ENCODE measurements at regions not wholly inside any gene's neighbourhood (a gene's known extent, or its start where the extent isn't known, plus 50 kb on each side); places are given as distances from the start of the nearest gene placed in this dataset.

- Histone ChIP-seq H3K9me3 (ENCODE audit: control insufficient read depth in 1 of 2, low read length in 2 of 2) (no peaks in the 10 kb centered on the region), H3K27me3 (ENCODE audit: control insufficient read depth in 1 of 2, insufficient read depth in 2 of 2, low read length in 2 of 2) (no peaks in the 10 kb centered on the region), H3K27ac (ENCODE audit: low read depth, low read length) (no peak overlapping the region), H3K4me1 (ENCODE audit: control insufficient read depth in 1 of 2, insufficient read depth in 2 of 2, low read length in 2 of 2) (no peaks in the 10 kb centered on the region), H3K4me3 (ENCODE audit: low read depth in 1 of 2, low read length in 2 of 2) (no peak overlapping the region), H3K36me3 (ENCODE audit: control insufficient read depth in 1 of 2, insufficient read depth in 2 of 2, low read length in 2 of 2) (no peaks in the 10 kb centered on the region), H3K9ac (ENCODE audit: low read depth in 1 of 2, low read length in 2 of 2) (no peak overlapping the region)
Observed at GRCh38 chrX:7244405-7244804, 96.5 kb upstream of the PUDP start.

- H3K27me3 ChIP-seq (ENCODE audit: control insufficient read depth in 1 of 2, insufficient read depth in 2 of 2, low read length in 2 of 2), result no peaks in the 10 kb centered on the region
- no peak overlapping the region for H3K9ac ChIP-seq (ENCODE audit: low read depth in 1 of 2, low read length in 2 of 2)
- no peaks in the 10 kb centered on the region for H3K4me1 ChIP-seq (ENCODE audit: control insufficient read depth in 1 of 2, insufficient read depth in 2 of 2, low read length in 2 of 2)
- no peak overlapping the region for H3K4me3 ChIP-seq (ENCODE audit: low read depth in 1 of 2, low read length in 2 of 2)
- no peaks in the 10 kb centered on the region for H3K36me3 ChIP-seq (ENCODE audit: control insufficient read depth in 1 of 2, insufficient read depth in 2 of 2, low read length in 2 of 2)
- H3K27ac ChIP-seq (ENCODE audit: low read depth, low read length), result no peak overlapping the region
- H3K9me3 ChIP-seq (ENCODE audit: control insufficient read depth in 1 of 2, low read length in 2 of 2), result no peaks in the 10 kb centered on the region
Observed at GRCh38 chrX:7242613-7243012, 94.7 kb upstream of the PUDP start.

GRCh38 chrX:7240929-7241328 lies 93.0 kb upstream of the PUDP start:
- Histone ChIP-seq H3K36me3 (ENCODE audit: control insufficient read depth in 1 of 2, insufficient read depth in 2 of 2, low read length in 2 of 2) (no peaks in the 10 kb centered on the region), H3K4me3 (ENCODE audit: low read depth in 1 of 2, low read length in 2 of 2) (no peak overlapping the region), H3K27ac (ENCODE audit: low read depth, low read length) (no peak overlapping the region), H3K9ac (ENCODE audit: low read depth in 1 of 2, low read length in 2 of 2) (no peak overlapping the region), H3K27me3 (ENCODE audit: control insufficient read depth in 1 of 2, insufficient read depth in 2 of 2, low read length in 2 of 2) (no peaks in the 10 kb centered on the region), H3K4me1 (ENCODE audit: control insufficient read depth in 1 of 2, insufficient read depth in 2 of 2, low read length in 2 of 2) (no peaks in the 10 kb centered on the region), H3K9me3 (ENCODE audit: control insufficient read depth in 1 of 2, low read length in 2 of 2) (no peaks in the 10 kb centered on the region)

GRCh38 chrX:7235071-7235470 lies 87.1 kb upstream of the PUDP start:
- Histone ChIP-seq H3K9me3 (ENCODE audit: control insufficient read depth in 1 of 2, low read length in 2 of 2) (no peaks in the 10 kb centered on the region), H3K4me3 (ENCODE audit: low read depth in 1 of 2, low read length in 2 of 2) (no peak overlapping the region), H3K27ac (ENCODE audit: low read depth, low read length) (no peak overlapping the region), H3K9ac (ENCODE audit: low read depth in 1 of 2, low read length in 2 of 2) (no peak overlapping the region), H3K27me3 (ENCODE audit: control insufficient read depth in 1 of 2, insufficient read depth in 2 of 2, low read length in 2 of 2) (no peaks in the 10 kb centered on the region), H3K36me3 (ENCODE audit: control insufficient read depth in 1 of 2, insufficient read depth in 2 of 2, low read length in 2 of 2) (no peaks in the 10 kb centered on the region), H3K4me1 (ENCODE audit: control insufficient read depth in 1 of 2, insufficient read depth in 2 of 2, low read length in 2 of 2) (no peaks in the 10 kb centered on the region)

GRCh38 chrX:7233580-7234406 lies 85.8 kb upstream of the PUDP start:
- H3K4me1 ChIP-seq (ENCODE audit: control insufficient read depth in 1 of 2, insufficient read depth in 2 of 2, low read length in 2 of 2), result no peaks in the 10 kb centered on the region
- H3K27ac ChIP-seq (ENCODE audit: low read depth, low read length), result no peak overlapping the region
- H3K9ac ChIP-seq (ENCODE audit: low read depth in 1 of 2, low read length in 2 of 2), result no peak overlapping the region
- no peaks in the 10 kb centered on the region for H3K36me3 ChIP-seq (ENCODE audit: control insufficient read depth in 1 of 2, insufficient read depth in 2 of 2, low read length in 2 of 2)
- no peaks in the 10 kb centered on the region for H3K27me3 ChIP-seq (ENCODE audit: control insufficient read depth in 1 of 2, insufficient read depth in 2 of 2, low read length in 2 of 2)
- no peak overlapping the region for H3K4me3 ChIP-seq (ENCODE audit: low read depth in 1 of 2, low read length in 2 of 2)
- no peaks in the 10 kb centered on the region for H3K9me3 ChIP-seq (ENCODE audit: control insufficient read depth in 1 of 2, low read length in 2 of 2)

- no peaks in the 10 kb centered on the region for H3K36me3 ChIP-seq (ENCODE audit: control insufficient read depth in 1 of 2, insufficient read depth in 2 of 2, low read length in 2 of 2)
- H3K9me3 ChIP-seq (ENCODE audit: control insufficient read depth in 1 of 2, low read length in 2 of 2), result no peaks in the 10 kb centered on the region
- no peak overlapping the region for H3K9ac ChIP-seq (ENCODE audit: low read depth in 1 of 2, low read length in 2 of 2)
- H3K4me3 ChIP-seq (ENCODE audit: low read depth in 1 of 2, low read length in 2 of 2), result no peak overlapping the region
- H3K4me1 ChIP-seq (ENCODE audit: control insufficient read depth in 1 of 2, insufficient read depth in 2 of 2, low read length in 2 of 2), result no peaks in the 10 kb centered on the region
- H3K27me3 ChIP-seq (ENCODE audit: control insufficient read depth in 1 of 2, insufficient read depth in 2 of 2, low read length in 2 of 2), result no peaks in the 10 kb centered on the region
- no peak overlapping the region for H3K27ac ChIP-seq (ENCODE audit: low read depth, low read length)
Observed at GRCh38 chrX:7228226-7228625, 80.3 kb upstream of the PUDP start.

- Histone ChIP-seq H3K27me3 (ENCODE audit: control insufficient read depth in 1 of 2, insufficient read depth in 2 of 2, low read length in 2 of 2) (no peaks in the 10 kb centered on the region), H3K9me3 (ENCODE audit: control insufficient read depth in 1 of 2, low read length in 2 of 2) (no peaks in the 10 kb centered on the region), H3K9ac (ENCODE audit: low read depth in 1 of 2, low read length in 2 of 2) (no peak overlapping the region), H3K27ac (ENCODE audit: low read depth, low read length) (no peak overlapping the region), H3K36me3 (ENCODE audit: control insufficient read depth in 1 of 2, insufficient read depth in 2 of 2, low read length in 2 of 2) (no peaks in the 10 kb centered on the region), H3K4me3 (ENCODE audit: low read depth in 1 of 2, low read length in 2 of 2) (no peak overlapping the region), H3K4me1 (ENCODE audit: control insufficient read depth in 1 of 2, insufficient read depth in 2 of 2, low read length in 2 of 2) (no peaks in the 10 kb centered on the region)
Observed at GRCh38 chrX:7225338-7225737, 77.4 kb upstream of the PUDP start.

GRCh38 chrX:7223271-7223670 lies 75.3 kb upstream of the PUDP start:
- Histone ChIP-seq H3K36me3 (ENCODE audit: control insufficient read depth in 1 of 2, insufficient read depth in 2 of 2, low read length in 2 of 2) (no peaks in the 10 kb centered on the region), H3K9ac (ENCODE audit: low read depth in 1 of 2, low read length in 2 of 2) (no peak overlapping the region), H3K4me3 (ENCODE audit: low read depth in 1 of 2, low read length in 2 of 2) (no peak overlapping the region), H3K9me3 (ENCODE audit: control insufficient read depth in 1 of 2, low read length in 2 of 2) (no peaks in the 10 kb centered on the region), H3K4me1 (ENCODE audit: control insufficient read depth in 1 of 2, insufficient read depth in 2 of 2, low read length in 2 of 2) (no peaks in the 10 kb centered on the region), H3K27me3 (ENCODE audit: control insufficient read depth in 1 of 2, insufficient read depth in 2 of 2, low read length in 2 of 2) (no peaks in the 10 kb centered on the region), H3K27ac (ENCODE audit: low read depth, low read length) (no peak overlapping the region)

GRCh38 chrX:7220121-7220520 lies 72.2 kb upstream of the PUDP start:
- no peaks in the 10 kb centered on the region for H3K4me1 ChIP-seq (ENCODE audit: control insufficient read depth in 1 of 2, insufficient read depth in 2 of 2, low read length in 2 of 2)
- no peak overlapping the region for H3K9ac ChIP-seq (ENCODE audit: low read depth in 1 of 2, low read length in 2 of 2)
- no peaks in the 10 kb centered on the region for H3K36me3 ChIP-seq (ENCODE audit: control insufficient read depth in 1 of 2, insufficient read depth in 2 of 2, low read length in 2 of 2)
- H3K9me3 ChIP-seq (ENCODE audit: control insufficient read depth in 1 of 2, low read length in 2 of 2), result no peaks in the 10 kb centered on the region
- no peaks in the 10 kb centered on the region for H3K27me3 ChIP-seq (ENCODE audit: control insufficient read depth in 1 of 2, insufficient read depth in 2 of 2, low read length in 2 of 2)
- no peak overlapping the region for H3K4me3 ChIP-seq (ENCODE audit: low read depth in 1 of 2, low read length in 2 of 2)
- H3K27ac ChIP-seq (ENCODE audit: low read depth, low read length), result no peak overlapping the region

GRCh38 chrX:7219153-7219705 lies 71.3 kb upstream of the PUDP start:
- no peaks in the 10 kb centered on the region for H3K9me3 ChIP-seq (ENCODE audit: control insufficient read depth in 1 of 2, low read length in 2 of 2)
- H3K4me1 ChIP-seq (ENCODE audit: control insufficient read depth in 1 of 2, insufficient read depth in 2 of 2, low read length in 2 of 2), result no peaks in the 10 kb centered on the region
- H3K4me3 ChIP-seq (ENCODE audit: low read depth in 1 of 2, low read length in 2 of 2), result no peak overlapping the region
- H3K9ac ChIP-seq (ENCODE audit: low read depth in 1 of 2, low read length in 2 of 2), result no peak overlapping the region
- H3K36me3 ChIP-seq (ENCODE audit: control insufficient read depth in 1 of 2, insufficient read depth in 2 of 2, low read length in 2 of 2), result no peaks in the 10 kb centered on the region
- no peaks in the 10 kb centered on the region for H3K27me3 ChIP-seq (ENCODE audit: control insufficient read depth in 1 of 2, insufficient read depth in 2 of 2, low read length in 2 of 2)
- H3K27ac ChIP-seq (ENCODE audit: low read depth, low read length), result no peak overlapping the region

Data from duodenal mucosa (tissue), 2 donors.